ENCODE measurements at regions not wholly inside any gene's neighbourhood (a gene's known extent, or its start where the extent isn't known, plus 50 kb on each side); places are given as distances from the start of the nearest gene placed in this dataset.

DNA sequence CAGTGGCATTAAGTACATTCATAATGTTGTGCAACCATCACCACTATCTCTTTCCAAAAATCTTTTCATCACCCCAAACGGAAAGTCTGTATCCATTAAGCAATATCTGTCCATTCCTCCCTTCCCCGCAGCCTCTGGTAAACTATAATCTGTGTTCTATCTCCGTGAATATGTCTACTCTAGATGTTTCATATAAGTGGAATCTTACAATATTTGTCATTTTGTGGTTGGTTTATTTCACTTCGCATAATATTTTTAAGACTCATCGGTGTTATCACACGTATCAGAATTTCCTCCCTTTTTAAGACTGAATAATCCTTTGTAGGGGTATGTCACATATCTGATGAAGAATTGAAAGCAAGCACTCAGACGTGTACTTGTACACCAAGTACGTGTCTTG, 86.0 kb upstream of the FGFR2 start:
- Histone ChIP-seq H2BK12ac (ENCODE audit: insufficient read length, low read depth, low read length) (no peak overlapping the region), H2AFZ (ENCODE audit: low read length) (no peak overlapping the region), H3K27ac (ENCODE audit: insufficient read length, low read depth, low read length) (no peak overlapping the region), H3K18ac (ENCODE audit: insufficient read length, low read depth, low read length) (no peak overlapping the region), H2BK20ac (ENCODE audit: low read depth, low read length, poor library complexity, severe bottlenecking) (no peak overlapping the region), H4K91ac (ENCODE audit: insufficient read length, low read depth, low read length) (no peak overlapping the region), H2AK5ac (ENCODE audit: insufficient read length, low read length) (no peak overlapping the region), H4K8ac (replicated peaks; ENCODE audit: insufficient read length, low read depth, low read length) (no peak overlapping the region), H3K79me1 (ENCODE audit: insufficient read depth, low read depth, low read length, poor library complexity, severe bottlenecking) (no peaks in the 10 kb centered on the region), H2BK15ac (ENCODE audit: low read depth, low read length) (no peak overlapping the region), H4K20me1 (ENCODE audit: control insufficient read depth, insufficient read depth, insufficient read length) (no peaks in the 10 kb centered on the region), H3K4me1 (ENCODE audit: insufficient read depth, low read length) (no peaks in the 10 kb centered on the region), H3K4me2 (ENCODE audit: insufficient read depth, insufficient read length, low read length) (no peak overlapping the region), H2BK5ac (ENCODE audit: insufficient read length, low read length) (no peak overlapping the region), H3K27me3 (ENCODE audit: insufficient read depth, low read length) (no peaks in the 10 kb centered on the region), H3K23me2 (ENCODE audit: insufficient read length, low read depth, low read length, poor library complexity, severe bottlenecking) (no peaks in the 10 kb centered on the region), H3K9me3 (ENCODE audit: control insufficient read depth, low read depth, low read length) (no peaks in the 10 kb centered on the region), H3K79me2 (ENCODE audit: insufficient read depth, low read length) (no peaks in the 10 kb centered on the region), H2BK120ac (ENCODE audit: low read depth, low read length, poor library complexity, severe bottlenecking) (no peak overlapping the region), H4K5ac (ENCODE audit: insufficient read length, low read depth, low read length) (no peak overlapping the region), H3K23ac (ENCODE audit: insufficient read length, low read depth, low read length) (no peak overlapping the region), H3K9ac (ENCODE audit: extremely low read depth, insufficient read length, low read length) (no peak overlapping the region), H3K14ac (ENCODE audit: insufficient read depth, low read length) (no peak overlapping the region), H3K56ac (ENCODE audit: insufficient read length, low read depth, low read length) (no peak overlapping the region), H3K4ac (ENCODE audit: low read depth, low read length) (no peak overlapping the region), H3T11ph (ENCODE audit: low read length) (no peak overlapping the region)
- Mint-ChIP-seq H3K9me3 (peaks cover under 1% of the 10 kb centered on the region in 2 experiments; a peak in 3 of 5 replicates), H3K27me3 (ENCODE audit: low read depth) (peaks cover 16% of the 10 kb centered on the region), H3K27ac (no peak overlapping the region), H3K4me3 (no peak overlapping the region), H3K36me3 (ENCODE audit: insufficient read depth in 1 of 3, low read depth in 3 of 3) (peaks cover 0 to 6% (median 0%) of the 10 kb centered on the region in 3 experiments; a peak in 3 of 7 replicates), H3K4me1 (peaks cover 40 to 45% of the 10 kb centered on the region in 2 experiments)
- TF ChIP-seq, protein P1, sequence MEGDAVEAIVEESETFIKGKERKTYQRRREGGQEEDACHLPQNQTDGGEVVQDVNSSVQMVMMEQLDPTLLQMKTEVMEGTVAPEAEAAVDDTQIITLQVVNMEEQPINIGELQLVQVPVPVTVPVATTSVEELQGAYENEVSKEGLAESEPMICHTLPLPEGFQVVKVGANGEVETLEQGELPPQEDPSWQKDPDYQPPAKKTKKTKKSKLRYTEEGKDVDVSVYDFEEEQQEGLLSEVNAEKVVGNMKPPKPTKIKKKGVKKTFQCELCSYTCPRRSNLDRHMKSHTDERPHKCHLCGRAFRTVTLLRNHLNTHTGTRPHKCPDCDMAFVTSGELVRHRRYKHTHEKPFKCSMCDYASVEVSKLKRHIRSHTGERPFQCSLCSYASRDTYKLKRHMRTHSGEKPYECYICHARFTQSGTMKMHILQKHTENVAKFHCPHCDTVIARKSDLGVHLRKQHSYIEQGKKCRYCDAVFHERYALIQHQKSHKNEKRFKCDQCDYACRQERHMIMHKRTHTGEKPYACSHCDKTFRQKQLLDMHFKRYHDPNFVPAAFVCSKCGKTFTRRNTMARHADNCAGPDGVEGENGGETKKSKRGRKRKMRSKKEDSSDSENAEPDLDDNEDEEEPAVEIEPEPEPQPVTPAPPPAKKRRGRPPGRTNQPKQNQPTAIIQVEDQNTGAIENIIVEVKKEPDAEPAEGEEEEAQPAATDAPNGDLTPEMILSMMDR (conservative IDR thresholded peaks at IDR 0.05) = no peak
- WGBS (ENCODE audit: extremely low coverage, insufficient read length, low lambda C conversion rate) = no CpG with 5 or more reads among the region's 8 CpGs
- DNase-seq = no peak
